Heart left ventricle (tissue), 13 donors: ENCODE measurements at regions not wholly inside any gene's neighbourhood (a gene's known extent, or its start where the extent isn't known, plus 50 kb on each side); places are given as distances from the start of the nearest gene placed in this dataset.
A peak's percentile ranks its signal among the peaks of the same experiment; 100 is the strongest.

Source experiments
- POLR2A ChIP-seq, 2 donors: fragments of 450-650 bp; IDR thresholded peaks; one replicate each; pipeline ENCODE4 v1.6.1; 2017; ENCODE audit warnings: antibody characterized with exemption in 2 of 2, mild to moderate bottlenecking in 2 of 2, moderate library complexity in 2 of 2
- TF ChIP-seq, protein P1 (sequence below), 12 donors: fragments of 200-600 bp; sonication (generic) in 4 of 12; IDR thresholded peaks; one replicate each; pipeline versions ENCODE4 v1.5.0 to v1.8.0; 2018 to 2022; ENCODE audit warnings: antibody characterized with exemption in 12 of 12, mild to moderate bottlenecking in 5 of 12
- donor health status: ischemic (EF 13 %, LVEDD 7.1; RV severe dilation, severe dysfunction).
- donor health status: DM: no; HTN: yes; CAD: no.
- donor health status: DM: no; HTN: no; CAD: no.
- donor health status: ischemic (EF 25% LVEDD 6.9; RV normal size, moderate dysfunction).
- donor health status: ischemic (EF 25% LVEDD 5.7; RV mildly dilated, moderate dysfunction).
- donor health status: ischemic (EF 35%, LVEDD 5.7; RV mildly dilated, moderate dysfunction).
- donor health status: nonischemic (EF 11% LVEDD 7.7; RV severe dilation, severe dysfunction).
- donor health status: DM: yes; HTN: yes; CAD: no.
- donor health status: PGD.
- donor health status: ischemic (EF 29% LVEDD 5.4; RV normal size, mild dysfunction).
- donor health status: nonischemic (EF 23%, LVEDD 6.1; RV moderate dilation, normal function).

DNA sequence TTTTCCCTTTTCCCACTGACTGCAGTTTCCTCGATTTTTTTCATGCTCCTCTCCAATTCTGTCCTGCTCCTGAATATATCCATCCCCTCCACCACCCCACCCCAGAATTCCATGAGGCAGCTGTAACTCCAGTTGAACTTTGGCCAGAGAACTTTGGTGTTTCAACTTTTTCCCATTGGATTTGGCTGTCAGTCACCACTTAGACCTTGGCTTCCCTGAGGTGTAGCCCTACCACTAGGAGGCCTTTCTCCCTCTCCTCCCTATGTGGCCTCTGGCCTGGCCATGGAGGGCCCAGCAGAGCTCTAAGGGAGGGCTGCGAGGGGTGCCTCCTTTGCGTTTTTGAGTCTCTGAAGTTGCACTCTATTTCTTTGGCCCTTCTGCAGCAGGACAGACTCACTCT lies 261.3 kb downstream of the PIK3R1 start:
- TF ChIP-seq, protein P1, sequence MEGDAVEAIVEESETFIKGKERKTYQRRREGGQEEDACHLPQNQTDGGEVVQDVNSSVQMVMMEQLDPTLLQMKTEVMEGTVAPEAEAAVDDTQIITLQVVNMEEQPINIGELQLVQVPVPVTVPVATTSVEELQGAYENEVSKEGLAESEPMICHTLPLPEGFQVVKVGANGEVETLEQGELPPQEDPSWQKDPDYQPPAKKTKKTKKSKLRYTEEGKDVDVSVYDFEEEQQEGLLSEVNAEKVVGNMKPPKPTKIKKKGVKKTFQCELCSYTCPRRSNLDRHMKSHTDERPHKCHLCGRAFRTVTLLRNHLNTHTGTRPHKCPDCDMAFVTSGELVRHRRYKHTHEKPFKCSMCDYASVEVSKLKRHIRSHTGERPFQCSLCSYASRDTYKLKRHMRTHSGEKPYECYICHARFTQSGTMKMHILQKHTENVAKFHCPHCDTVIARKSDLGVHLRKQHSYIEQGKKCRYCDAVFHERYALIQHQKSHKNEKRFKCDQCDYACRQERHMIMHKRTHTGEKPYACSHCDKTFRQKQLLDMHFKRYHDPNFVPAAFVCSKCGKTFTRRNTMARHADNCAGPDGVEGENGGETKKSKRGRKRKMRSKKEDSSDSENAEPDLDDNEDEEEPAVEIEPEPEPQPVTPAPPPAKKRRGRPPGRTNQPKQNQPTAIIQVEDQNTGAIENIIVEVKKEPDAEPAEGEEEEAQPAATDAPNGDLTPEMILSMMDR (IDR thresholded peaks at IDR 0.05) = peak in 3 of 12 donors; percentile 9 to 10 (median 10)
- TF ChIP-seq POLR2A (IDR thresholded peaks at IDR 0.05) = no peak
